K562 (cell line): ENCODE measurements at regions not wholly inside any gene's neighbourhood (a gene's known extent, or its start where the extent isn't known, plus 50 kb on each side); places are given as distances from the start of the nearest gene placed in this dataset.

Experiments
- MYNN ChIP-seq, 2 experiments: sonication (generic); formaldehyde crosslinking in 1 of 2; IDR thresholded peaks; 2 replicates each; pipeline versions ENCODE4 v1.5.0 to v1.6.1; 2016 to 2020; ENCODE audit warnings: antibody characterized with exemption in 1 of 2, missing genetic modification reagents in 1 of 2
- ZBTB11 ChIP-seq, 3 experiments: fragments of 200-800 bp in 1 of 3; fragments of 250-450 bp in 1 of 3; fragments of 450-650 bp in 1 of 3; sonication (Bioruptor Pico) in 1 of 3; sonication (Bioruptor generic) in 1 of 3; formaldehyde crosslinking in 1 of 3; IDR thresholded peaks; 2 replicates each; pipeline versions ENCODE4 v1.6.1 to v1.8.0; 2016 to 2022; ENCODE audit warnings: mild to moderate bottlenecking in 2 of 3, missing genetic modification characterization in 2 of 3, missing compliant biosample characterization in 1 of 3, moderate library complexity in 1 of 3

GRCh38 chr6:101302593-101302992, 90.9 kb upstream of the GRIK2 start:
- no peak for TF ChIP-seq MYNN (IDR thresholded peaks at IDR 0.05)
- TF ChIP-seq MYNN (CRISPR knock-in tag; IDR thresholded peaks at IDR 0.05) = no peak
- no peak for TF ChIP-seq ZBTB11 (CRISPR knock-in tag; IDR thresholded peaks at IDR 0.05)
